Activated CD8-positive, alpha-beta T cell treated with anti-CD3 and anti-CD28 coated beads, Interleukin-2, amount 10 ng/mL, durations not matched to agents 7 days and 5 days (primary cell): ENCODE measurements at regions not wholly inside any gene's neighbourhood (a gene's known extent, or its start where the extent isn't known, plus 50 kb on each side); places are given as distances from the start of the nearest gene placed in this dataset.
"Not testable (repeated sequence)": the region's sequence is repeated elsewhere in the genome, so short reads cannot be mapped to it uniquely, and the experiment has no call there.

Source experiments
- ATAC-seq: fragments of 150-1000 bp; cut with Tn5 transposase; one replicate; pipeline ENCODE4 v1.10.0; 2021; ENCODE audit warnings: moderate library complexity
- CTCF ChIA-PET: fragments of 350-600 bp; sonication (Branson Sonifier 250); formaldehyde crosslinking; loops from one replicate; lab custom pipeline; 2021; ENCODE audit warnings: antibody characterized with exemption; lab: Charles Lee
- POLR2A ChIA-PET: fragments of 350-600 bp; sonication (Branson Sonifier 250); formaldehyde crosslinking; loops from one replicate; lab custom pipeline; 2021; ENCODE audit warnings: antibody characterized with exemption; lab: Charles Lee
- DNase-seq: peaks from one replicate; pipeline ENCODE4 v3.0.0-alpha.2; 2020
- H3K27ac Mint-ChIP-seq: one replicate; pipeline ENCODE4 v1.8.0; 2021; ENCODE audit warnings: mild to moderate bottlenecking, mixed read lengths
- H3K27me3 Mint-ChIP-seq: one replicate; pipeline ENCODE4 v1.8.0; 2021; ENCODE audit warnings: low read depth, mixed read lengths
- H3K36me3 Mint-ChIP-seq: one replicate; pipeline ENCODE4 v1.8.0; 2021; ENCODE audit warnings: low read depth, mixed read lengths
- H3K4me1 Mint-ChIP-seq: one replicate; pipeline ENCODE4 v1.8.0; 2021; ENCODE audit warnings: low read depth, mixed read lengths
- H3K4me3 Mint-ChIP-seq: one replicate; pipeline ENCODE4 v1.8.0; 2021; ENCODE audit warnings: mild to moderate bottlenecking, mixed read lengths
- H3K9me3 Mint-ChIP-seq: one replicate; pipeline ENCODE4 v1.8.0; 2022; ENCODE audit warnings: mixed read lengths; ENCODE audit not compliant: insufficient read depth

- ATAC-seq = no peak
- Mint-ChIP-seq H3K4me3 (no peak overlapping the region), H3K4me1 (no peaks in the 10 kb centered on the region), H3K36me3 (no peaks in the 10 kb centered on the region), H3K9me3 (peaks cover 7% of the 10 kb centered on the region), H3K27me3 (no peaks in the 10 kb centered on the region), H3K27ac (no peak overlapping the region)
- POLR2A ChIA-PET = no interaction called here
- CTCF ChIA-PET = no interaction called here
- no peak for DNase-seq
These were observed 164.3 kb upstream of the IRX5 start for GRCh38 chr16:54766355-54766754.

DNA sequence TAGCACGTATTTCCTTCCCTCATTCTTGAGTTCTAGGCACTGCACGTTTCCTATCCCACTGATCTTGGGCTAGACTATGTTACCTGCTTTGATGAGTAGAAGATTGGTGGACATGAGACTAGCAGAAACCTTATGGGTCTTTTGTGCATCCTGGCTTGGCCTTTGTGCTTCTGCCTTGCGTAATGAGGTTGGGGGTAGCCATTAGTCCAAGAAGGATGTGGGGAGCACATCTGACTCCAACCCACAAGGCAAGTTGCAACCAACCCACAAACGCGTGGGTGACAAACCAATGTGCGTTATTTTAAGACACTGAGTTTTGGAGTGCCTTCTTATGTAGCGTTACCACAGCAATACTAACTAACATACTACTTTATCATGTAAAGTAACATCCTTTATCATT, 180.4 kb upstream of the IRX5 start:
- H3K4me3 Mint-ChIP-seq = no peak overlapping the region
- no peaks in the 10 kb centered on the region for H3K27me3 Mint-ChIP-seq
- H3K4me1 Mint-ChIP-seq = no peaks in the 10 kb centered on the region
- CTCF ChIA-PET = no interaction called here
- no peak for ATAC-seq
- H3K27ac Mint-ChIP-seq = no peak overlapping the region
- DNase-seq = no peak
- no peaks in the 10 kb centered on the region for H3K9me3 Mint-ChIP-seq
- H3K36me3 Mint-ChIP-seq = no peaks in the 10 kb centered on the region
- POLR2A ChIA-PET = no interaction called here

DNA sequence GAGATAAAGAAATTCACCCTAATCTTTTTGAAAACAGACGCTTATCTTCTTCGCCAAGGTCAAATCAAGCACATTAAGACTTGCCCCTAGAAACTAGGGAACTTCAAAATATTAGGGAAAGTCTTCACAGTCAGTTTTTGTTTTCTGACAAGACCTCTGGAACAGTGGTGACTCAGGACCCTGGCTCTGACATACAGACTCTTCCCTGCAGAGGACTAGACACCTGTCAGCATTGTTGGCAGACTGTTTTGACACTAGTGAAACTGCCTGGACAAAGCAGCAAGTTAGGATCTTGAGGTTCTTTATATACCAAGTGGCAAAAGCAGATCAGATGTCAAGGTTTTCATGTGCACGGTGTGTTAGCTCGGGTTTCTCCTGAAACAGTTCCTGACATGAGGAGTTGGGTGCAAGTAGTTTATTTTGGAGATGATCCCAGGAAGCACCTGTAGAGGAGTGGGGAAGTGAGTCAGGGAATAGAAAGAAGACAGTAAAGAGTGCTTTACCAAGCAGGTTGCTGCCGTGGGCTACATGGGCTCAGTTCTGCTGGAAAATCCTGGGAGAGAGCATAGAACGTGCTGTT, 182.0 kb upstream of the IRX5 start:
- no peak overlapping the region for H3K4me3 Mint-ChIP-seq
- no peaks in the 10 kb centered on the region for H3K36me3 Mint-ChIP-seq
- H3K4me1 Mint-ChIP-seq = no peaks in the 10 kb centered on the region
- CTCF ChIA-PET = interaction anchor here (0.9 kb wide), 1 partner anchor 1899 kb away, joined by 3 read pairs; no protein-coding TSS in a partner anchor
- H3K27ac Mint-ChIP-seq = no peak overlapping the region
- ATAC-seq = no peak
- DNase-seq = no peak
- no peaks in the 10 kb centered on the region for H3K27me3 Mint-ChIP-seq
- POLR2A ChIA-PET = no interaction called here
- no peaks in the 10 kb centered on the region for H3K9me3 Mint-ChIP-seq

DNA sequence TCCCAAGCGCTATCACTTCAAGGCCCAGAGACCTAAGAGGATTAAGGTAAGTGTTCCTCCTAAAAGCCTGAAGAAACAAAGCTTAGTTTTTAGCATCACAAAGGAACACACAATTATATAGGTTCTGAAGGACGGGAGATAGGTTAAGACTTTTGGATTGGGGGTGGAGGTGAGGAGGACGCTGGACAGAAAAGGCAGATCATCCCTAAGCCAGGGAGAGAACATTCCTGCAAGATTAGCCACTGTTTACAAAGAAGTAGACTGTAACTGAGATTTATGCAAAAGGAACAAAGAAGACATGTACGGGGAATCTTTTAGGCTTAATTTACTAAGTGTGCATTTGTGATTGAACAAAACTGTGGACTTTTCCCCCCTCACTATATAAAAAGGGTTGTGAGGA, 184.1 kb upstream of the IRX5 start:
- ATAC-seq = no peak
- CTCF ChIA-PET = no interaction called here

GRCh38 chr16:54744998-54745397, 185.7 kb upstream of the IRX5 start:
- Mint-ChIP-seq H3K4me1 (no peaks in the 10 kb centered on the region), H3K9me3 (no peaks in the 10 kb centered on the region), H3K27me3 (no peaks in the 10 kb centered on the region), H3K4me3 (no peak overlapping the region), H3K27ac (no peak overlapping the region), H3K36me3 (no peaks in the 10 kb centered on the region)
- DNase-seq (no peak), ATAC-seq (no peak)
- ChIA-PET CTCF (no interaction called here), POLR2A (no interaction called here)

More for the DNA sequence above, 184.1 kb upstream of the IRX5 start:
- POLR2A ChIA-PET = no interaction called here
- Mint-ChIP-seq H3K27ac (no peak overlapping the region), H3K4me3 (no peak overlapping the region), H3K36me3 (no peaks in the 10 kb centered on the region), H3K27me3 (no peaks in the 10 kb centered on the region), H3K9me3 (no peaks in the 10 kb centered on the region), H3K4me1 (no peaks in the 10 kb centered on the region)
- no peak for DNase-seq

DNA sequence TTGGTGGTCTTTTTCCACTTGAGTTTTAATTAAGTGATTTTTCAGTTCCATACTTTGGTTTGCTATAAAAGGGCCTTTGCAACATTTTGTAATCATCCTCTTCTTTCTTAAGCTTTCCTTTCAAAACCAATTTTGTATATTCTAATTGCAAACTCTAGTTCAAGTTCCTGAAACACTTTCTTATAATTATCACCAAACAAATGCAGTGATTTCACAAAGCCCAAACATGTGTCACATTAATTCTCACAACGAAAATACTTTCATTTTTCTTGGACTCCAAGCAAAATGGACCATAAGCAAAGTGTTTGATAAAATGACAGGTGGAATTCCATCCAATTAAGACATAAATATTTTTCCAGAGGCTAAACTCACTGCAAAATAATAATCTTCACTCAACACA, 188.2 kb upstream of the IRX5 start:
- H3K27ac Mint-ChIP-seq = no peak overlapping the region
- no peaks in the 10 kb centered on the region for H3K36me3 Mint-ChIP-seq
- H3K4me3 Mint-ChIP-seq = no peak overlapping the region
- no peaks in the 10 kb centered on the region for H3K4me1 Mint-ChIP-seq
- ChIA-PET POLR2A (no interaction called here), CTCF (no interaction called here)
- H3K9me3 Mint-ChIP-seq = no peaks in the 10 kb centered on the region
- ATAC-seq = no peak
- DNase-seq = no peak
- H3K27me3 Mint-ChIP-seq = no peaks in the 10 kb centered on the region

- Mint-ChIP-seq H3K27ac (no peak overlapping the region), H3K4me3 (no peak overlapping the region), H3K27me3 (no peaks in the 10 kb centered on the region), H3K9me3 (no peaks in the 10 kb centered on the region), H3K36me3 (no peaks in the 10 kb centered on the region), H3K4me1 (no peaks in the 10 kb centered on the region)
- DNase-seq (no peak), ATAC-seq (no peak)
- ChIA-PET POLR2A (no interaction called here), CTCF (no interaction called here)
These were observed 191.3 kb upstream of the IRX5 start for GRCh38 chr16:54739381-54739780.

DNA sequence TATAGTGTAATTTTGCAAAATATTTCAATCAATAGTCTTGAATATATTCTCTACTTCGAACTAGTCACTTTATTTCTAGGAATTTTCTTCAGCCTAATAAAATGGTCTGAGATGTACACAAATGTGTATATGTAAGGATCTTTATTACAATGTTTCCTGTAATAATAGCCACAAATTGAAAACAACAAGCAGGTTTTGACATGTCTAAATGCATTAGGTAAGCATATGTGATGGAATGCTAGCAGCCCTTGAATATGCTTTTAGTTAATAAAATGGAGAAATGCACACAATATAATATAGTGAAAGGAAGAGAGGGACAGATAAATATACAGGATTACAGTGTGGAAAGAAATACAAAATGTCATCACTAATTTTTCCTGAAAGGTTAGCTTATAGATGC, 196.5 kb upstream of the IRX5 start:
- no peak for DNase-seq
- ATAC-seq = no peak
- no peaks in the 10 kb centered on the region for H3K27me3 Mint-ChIP-seq
- no peaks in the 10 kb centered on the region for H3K36me3 Mint-ChIP-seq
- H3K27ac Mint-ChIP-seq = no peak overlapping the region
- H3K4me1 Mint-ChIP-seq = no peaks in the 10 kb centered on the region
- CTCF ChIA-PET = no interaction called here
- no peak overlapping the region for H3K4me3 Mint-ChIP-seq
- POLR2A ChIA-PET = no interaction called here
- no peaks in the 10 kb centered on the region for H3K9me3 Mint-ChIP-seq

- DNase-seq, ATAC-seq, H3K36me3 Mint-ChIP-seq, H3K4me3 Mint-ChIP-seq, POLR2A ChIA-PET, H3K9me3 Mint-ChIP-seq, H3K27ac Mint-ChIP-seq, H3K27me3 Mint-ChIP-seq, H3K4me1 Mint-ChIP-seq, CTCF ChIA-PET: not testable (repeated sequence)
These were observed 203.0 kb upstream of the IRX5 start for GRCh38 chr16:54727696-54728095.

GRCh38 chr16:54724346-54724925, 206.2 kb upstream of the IRX5 start:
- no peak for ATAC-seq
- no peaks in the 10 kb centered on the region for H3K9me3 Mint-ChIP-seq
- no peak overlapping the region for H3K27ac Mint-ChIP-seq
- H3K4me3 Mint-ChIP-seq = no peak overlapping the region
- no peak for DNase-seq
- CTCF ChIA-PET = no interaction called here
- POLR2A ChIA-PET = interaction anchor here (0.7 kb wide), 1 partner anchor 674 kb away, joined by 3 read pairs; no protein-coding TSS in a partner anchor
- H3K4me1 Mint-ChIP-seq = no peaks in the 10 kb centered on the region
- H3K27me3 Mint-ChIP-seq = no peaks in the 10 kb centered on the region
- no peaks in the 10 kb centered on the region for H3K36me3 Mint-ChIP-seq

- DNase-seq = no peak
- no peak overlapping the region for H3K27ac Mint-ChIP-seq
- no peaks in the 10 kb centered on the region for H3K9me3 Mint-ChIP-seq
- no peaks in the 10 kb centered on the region for H3K36me3 Mint-ChIP-seq
- no peaks in the 10 kb centered on the region for H3K27me3 Mint-ChIP-seq
- ATAC-seq = no peak
- no peaks in the 10 kb centered on the region for H3K4me1 Mint-ChIP-seq
- ChIA-PET POLR2A (no interaction called here), CTCF (no interaction called here)
- H3K4me3 Mint-ChIP-seq = no peak overlapping the region
These were observed 208.4 kb upstream of the IRX5 start for GRCh38 chr16:54722210-54722676.

- Mint-ChIP-seq H3K27me3 (no peaks in the 10 kb centered on the region), H3K4me1 (no peaks in the 10 kb centered on the region), H3K9me3 (no peaks in the 10 kb centered on the region), H3K36me3 (no peaks in the 10 kb centered on the region), H3K4me3 (no peak overlapping the region), H3K27ac (no peak overlapping the region)
- ChIA-PET CTCF (no interaction called here), POLR2A (no interaction called here)
- ATAC-seq = no peak
- no peak for DNase-seq
These were observed 210.4 kb upstream of the IRX5 start for GRCh38 chr16:54720259-54720658.

DNA sequence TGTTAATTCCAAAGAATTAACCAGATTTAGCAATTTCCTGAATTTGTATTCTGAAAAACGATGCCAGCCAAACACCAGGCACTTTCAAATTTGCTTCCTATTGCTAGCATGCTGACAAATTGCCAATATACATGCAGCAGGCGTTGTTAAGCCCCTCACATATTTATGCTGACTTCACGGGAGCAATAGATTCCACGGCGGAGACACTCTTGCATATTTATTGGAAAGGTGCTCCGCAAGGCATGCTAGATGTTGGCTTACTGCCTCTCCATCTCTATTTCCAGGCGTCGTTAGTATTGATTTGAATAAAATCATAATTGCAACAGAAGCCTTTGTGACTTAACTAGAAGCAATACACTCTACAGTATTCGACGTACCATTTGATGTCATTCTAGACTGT, 211.0 kb upstream of the IRX5 start:
- H3K27me3 Mint-ChIP-seq = no peaks in the 10 kb centered on the region
- H3K4me3 Mint-ChIP-seq = no peak overlapping the region
- ATAC-seq (no peak), DNase-seq (no peak)
- no peaks in the 10 kb centered on the region for H3K4me1 Mint-ChIP-seq
- ChIA-PET POLR2A (no interaction called here), CTCF (no interaction called here)
- H3K9me3 Mint-ChIP-seq = no peaks in the 10 kb centered on the region
- H3K27ac Mint-ChIP-seq = no peak overlapping the region
- H3K36me3 Mint-ChIP-seq = no peaks in the 10 kb centered on the region
